Activated naive CD8-positive, alpha-beta T cell treated with anti-CD3 and anti-CD28 coated beads for 36 hours (primary cell): ENCODE measurements at regions not wholly inside any gene's neighbourhood (a gene's known extent, or its start where the extent isn't known, plus 50 kb on each side); places are given as distances from the start of the nearest gene placed in this dataset.
"Not testable (repeated sequence)": the region's sequence is repeated elsewhere in the genome, so short reads cannot be mapped to it uniquely, and the experiment has no call there.

Source experiments
- DNase-seq: peaks from one replicate; pipeline ENCODE4 v3.0.0; 2021
- H3K27ac Mint-ChIP-seq: one replicate; pipeline ENCODE4 v1.8.0; 2022; ENCODE audit warnings: mild to moderate bottlenecking, moderate library complexity, mixed read lengths
- H3K27me3 Mint-ChIP-seq: one replicate; pipeline ENCODE4 v1.8.0; 2022; ENCODE audit warnings: mild to moderate bottlenecking, mixed read lengths
- H3K36me3 Mint-ChIP-seq: one replicate; pipeline ENCODE4 v1.8.0; 2021; ENCODE audit warnings: mild to moderate bottlenecking, mixed read lengths
- H3K4me1 Mint-ChIP-seq: one replicate; pipeline ENCODE4 v1.8.0; 2021; ENCODE audit warnings: mixed read lengths
- H3K4me3 Mint-ChIP-seq: one replicate; pipeline ENCODE4 v1.8.0; 2022; ENCODE audit warnings: mild to moderate bottlenecking, moderate library complexity, mixed read lengths
- H3K9me3 Mint-ChIP-seq: one replicate; pipeline ENCODE4 v1.8.0; 2022; ENCODE audit warnings: mixed read lengths

GRCh38 chr6:112478036-112478435 lies 130.9 kb downstream of the RFPL4B start:
- no peak for DNase-seq
- H3K4me1 Mint-ChIP-seq, result peaks cover 3% of the 10 kb centered on the region
- no peaks in the 10 kb centered on the region for H3K27me3 Mint-ChIP-seq
- H3K9me3 Mint-ChIP-seq, result peaks cover 2% of the 10 kb centered on the region
- no peaks in the 10 kb centered on the region for H3K36me3 Mint-ChIP-seq
- no peak overlapping the region for H3K4me3 Mint-ChIP-seq
- H3K27ac Mint-ChIP-seq, result no peak overlapping the region

- H3K4me1 Mint-ChIP-seq, H3K36me3 Mint-ChIP-seq, H3K4me3 Mint-ChIP-seq, DNase-seq, H3K27me3 Mint-ChIP-seq, H3K27ac Mint-ChIP-seq, H3K9me3 Mint-ChIP-seq: not testable (repeated sequence)
Measured at GRCh38 chr6:112479975-112480374, 132.8 kb downstream of the RFPL4B start.

DNA sequence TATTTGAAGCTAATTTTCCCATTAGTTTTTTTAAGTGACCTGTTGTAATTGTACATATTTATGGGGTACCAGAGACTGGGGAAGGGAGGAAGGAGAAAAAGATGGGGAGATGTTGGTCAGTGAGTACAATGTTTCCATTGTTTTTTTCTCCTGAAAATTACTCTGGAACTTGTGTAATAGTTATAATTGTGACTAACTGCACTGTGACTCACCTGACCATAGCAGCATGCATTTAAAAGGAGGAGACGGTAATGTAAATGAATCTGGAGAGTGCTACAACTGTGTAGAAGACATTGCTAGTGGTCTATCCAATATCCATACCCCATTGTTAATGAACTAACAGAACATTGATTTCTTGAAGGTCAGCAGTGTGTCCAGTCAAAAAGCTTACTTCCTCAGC lies 133.4 kb downstream of the RFPL4B start:
- DNase-seq, result no peak
- Mint-ChIP-seq H3K36me3 (no peaks in the 10 kb centered on the region), H3K27ac (no peak overlapping the region), H3K4me1 (peaks cover 3% of the 10 kb centered on the region), H3K4me3 (no peak overlapping the region), H3K9me3 (peaks cover 2% of the 10 kb centered on the region), H3K27me3 (no peaks in the 10 kb centered on the region)

- Mint-ChIP-seq H3K27ac (no peak overlapping the region), H3K27me3 (no peaks in the 10 kb centered on the region), H3K4me3 (no peak overlapping the region), H3K36me3 (no peaks in the 10 kb centered on the region), H3K9me3 (peaks cover 2% of the 10 kb centered on the region), H3K4me1 (peaks cover 3% of the 10 kb centered on the region)
- no peak for DNase-seq
Measured at GRCh38 chr6:112481211-112481610, 134.1 kb downstream of the RFPL4B start.

- H3K27ac Mint-ChIP-seq, result no peak overlapping the region
- H3K36me3 Mint-ChIP-seq, result no peaks in the 10 kb centered on the region
- H3K4me1 Mint-ChIP-seq, result peaks cover 3% of the 10 kb centered on the region
- H3K27me3 Mint-ChIP-seq, result no peaks in the 10 kb centered on the region
- H3K4me3 Mint-ChIP-seq, result no peak overlapping the region
- DNase-seq, result no peak
- peaks cover 2% of the 10 kb centered on the region for H3K9me3 Mint-ChIP-seq
Measured at GRCh38 chr6:112482373-112482772, 135.2 kb downstream of the RFPL4B start.

DNA sequence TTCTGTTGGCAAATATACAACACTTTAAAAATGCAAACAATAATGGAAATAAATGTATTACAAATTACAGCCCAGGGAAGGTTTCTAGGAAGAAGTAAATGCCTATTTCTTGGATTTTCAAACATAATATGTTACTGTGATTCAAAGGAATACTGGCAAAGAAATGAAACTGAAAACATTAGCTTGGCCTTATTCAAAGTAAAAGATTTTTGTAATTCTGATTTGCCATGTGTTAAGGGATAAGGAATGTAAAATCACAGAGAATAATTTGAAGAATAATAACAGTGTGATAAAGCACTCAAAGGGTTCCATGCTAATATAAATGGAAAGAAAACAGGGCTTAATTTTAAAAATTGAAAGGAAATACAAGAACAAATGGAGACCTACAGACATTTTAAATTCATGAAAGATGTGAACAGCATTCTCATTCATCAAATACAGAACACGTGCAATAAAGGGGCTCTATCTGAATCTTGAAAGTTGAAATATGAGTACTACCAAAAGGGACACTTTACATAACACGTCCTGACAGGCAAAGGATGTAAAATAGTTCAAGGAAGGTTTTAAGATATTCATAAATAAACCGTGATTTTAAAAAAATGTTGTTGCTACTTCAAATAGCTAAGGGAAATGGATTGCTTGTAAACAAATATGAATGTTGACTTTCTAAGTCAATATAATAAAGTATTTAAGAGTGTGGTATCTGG lies 138.1 kb downstream of the RFPL4B start:
- no peak overlapping the region for H3K4me3 Mint-ChIP-seq
- no peaks in the 10 kb centered on the region for H3K9me3 Mint-ChIP-seq
- no peak overlapping the region for H3K27ac Mint-ChIP-seq
- no peak for DNase-seq
- no peaks in the 10 kb centered on the region for H3K4me1 Mint-ChIP-seq
- no peaks in the 10 kb centered on the region for H3K27me3 Mint-ChIP-seq
- no peaks in the 10 kb centered on the region for H3K36me3 Mint-ChIP-seq

DNA sequence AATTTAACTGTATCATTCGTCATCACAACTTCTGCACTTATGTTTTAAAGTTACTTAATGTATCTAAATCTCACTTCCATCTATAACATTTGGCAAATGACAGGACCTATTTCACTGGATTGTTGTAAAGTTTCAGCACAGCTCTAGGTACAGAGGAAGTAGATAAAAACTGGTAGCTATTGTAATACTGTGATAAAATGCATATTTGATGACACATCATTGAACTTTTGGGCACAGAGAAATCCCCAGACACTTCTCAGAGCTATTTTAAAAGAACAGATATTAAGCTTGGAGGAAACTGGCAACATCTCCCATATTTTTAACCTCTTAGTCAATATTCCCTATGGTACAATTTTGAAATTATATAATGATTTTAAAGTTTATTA lies 138.7 kb downstream of the RFPL4B start:
- Mint-ChIP-seq H3K27me3 (no peaks in the 10 kb centered on the region), H3K4me1 (no peaks in the 10 kb centered on the region), H3K9me3 (no peaks in the 10 kb centered on the region), H3K4me3 (no peak overlapping the region), H3K27ac (no peak overlapping the region), H3K36me3 (no peaks in the 10 kb centered on the region)
- DNase-seq, result no peak

DNA sequence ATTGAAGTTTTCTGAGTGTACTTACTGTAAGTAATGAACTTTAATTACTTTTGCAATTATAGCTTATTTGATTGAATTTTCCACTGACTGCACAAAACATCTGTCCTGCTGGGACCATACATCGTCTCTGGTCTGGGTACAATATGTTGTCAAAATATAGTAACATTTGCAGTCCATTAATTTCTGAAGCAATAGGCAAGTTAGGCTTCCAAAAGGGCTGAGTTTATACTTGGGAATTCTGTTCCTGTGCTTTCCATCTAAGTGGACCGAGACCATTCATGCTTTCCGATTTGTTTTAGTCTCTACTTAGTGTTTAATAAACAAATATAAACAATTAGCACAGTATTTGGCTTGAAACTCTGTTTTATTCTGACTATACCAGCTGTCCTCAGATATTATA lies 139.3 kb downstream of the RFPL4B start:
- no peaks in the 10 kb centered on the region for H3K9me3 Mint-ChIP-seq
- DNase-seq, result no peak
- H3K36me3 Mint-ChIP-seq, result no peaks in the 10 kb centered on the region
- H3K4me1 Mint-ChIP-seq, result no peaks in the 10 kb centered on the region
- no peak overlapping the region for H3K27ac Mint-ChIP-seq
- no peaks in the 10 kb centered on the region for H3K27me3 Mint-ChIP-seq
- no peak overlapping the region for H3K4me3 Mint-ChIP-seq

- Mint-ChIP-seq H3K9me3 (peaks cover 1% of the 10 kb centered on the region), H3K27me3 (no peaks in the 10 kb centered on the region), H3K27ac (no peak overlapping the region), H3K4me1 (no peaks in the 10 kb centered on the region), H3K36me3 (no peaks in the 10 kb centered on the region), H3K4me3 (no peak overlapping the region)
- no peak for DNase-seq
Measured at GRCh38 chr6:112488238-112488637, 141.1 kb downstream of the RFPL4B start.

DNA sequence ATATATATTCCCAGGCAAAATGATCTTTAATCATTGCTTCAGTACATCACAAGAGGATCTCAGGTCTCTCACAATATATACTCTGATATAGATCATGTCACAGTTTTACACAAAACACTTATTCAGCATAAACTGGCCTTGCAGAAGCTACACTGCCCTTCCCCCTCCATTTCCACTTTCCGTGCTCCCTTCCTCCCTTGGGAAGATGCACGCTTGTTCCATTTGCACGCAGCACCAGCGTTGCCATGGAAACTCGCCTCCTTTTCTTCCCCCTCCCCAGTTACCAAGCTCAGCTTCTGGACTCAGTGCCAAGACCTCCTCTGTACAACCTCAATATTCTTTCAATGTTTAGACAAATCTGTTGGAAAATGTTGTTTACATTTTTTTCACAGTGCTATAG lies 154.6 kb downstream of the RFPL4B start:
- Mint-ChIP-seq H3K9me3 (peaks cover 2% of the 10 kb centered on the region), H3K4me1 (no peaks in the 10 kb centered on the region), H3K36me3 (no peaks in the 10 kb centered on the region), H3K27me3 (no peaks in the 10 kb centered on the region), H3K4me3 (no peak overlapping the region), H3K27ac (no peak overlapping the region)
- no peak for DNase-seq

- no peak for DNase-seq
- Mint-ChIP-seq H3K9me3 (peaks cover 2% of the 10 kb centered on the region), H3K4me3 (no peak overlapping the region), H3K27ac (no peak overlapping the region), H3K36me3 (no peaks in the 10 kb centered on the region), H3K4me1 (no peaks in the 10 kb centered on the region), H3K27me3 (no peaks in the 10 kb centered on the region)
Measured at GRCh38 chr6:112502351-112503090, 155.4 kb downstream of the RFPL4B start.

GRCh38 chr6:112503091-112503596 lies 156.0 kb downstream of the RFPL4B start:
- no peak overlapping the region for H3K4me3 Mint-ChIP-seq
- H3K27me3 Mint-ChIP-seq, result no peaks in the 10 kb centered on the region
- no peak for DNase-seq
- peaks cover 2% of the 10 kb centered on the region for H3K9me3 Mint-ChIP-seq
- no peaks in the 10 kb centered on the region for H3K36me3 Mint-ChIP-seq
- no peaks in the 10 kb centered on the region for H3K4me1 Mint-ChIP-seq
- no peak overlapping the region for H3K27ac Mint-ChIP-seq

DNA sequence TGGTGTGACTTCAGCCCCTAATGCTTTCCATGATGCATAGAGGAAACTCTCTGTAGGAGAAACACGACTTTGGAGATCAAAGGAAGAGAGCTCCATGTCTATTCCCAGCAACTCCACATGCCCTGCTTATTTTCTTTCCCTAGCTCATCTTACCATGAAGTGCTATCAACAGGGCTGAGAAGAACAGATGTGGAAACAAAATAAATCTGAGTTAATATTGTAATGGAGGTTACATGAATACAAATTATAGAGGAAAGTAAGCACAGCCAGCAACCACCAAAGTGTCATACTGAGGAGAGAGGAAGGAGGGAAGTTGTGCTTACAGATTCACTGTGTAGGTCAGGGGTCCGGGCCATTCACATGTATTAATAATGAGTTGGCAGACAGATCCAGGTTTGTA lies 157.5 kb downstream of the RFPL4B start:
- Mint-ChIP-seq H3K36me3 (no peaks in the 10 kb centered on the region), H3K4me3 (no peak overlapping the region), H3K27ac (no peak overlapping the region)

GRCh38 chr6:112511441-112511840 lies 164.3 kb downstream of the RFPL4B start:
- DNase-seq, result no peak
- Mint-ChIP-seq H3K4me1 (no peaks in the 10 kb centered on the region), H3K4me3 (no peak overlapping the region), H3K9me3 (peaks cover under 1% of the 10 kb centered on the region), H3K27ac (no peak overlapping the region), H3K27me3 (no peaks in the 10 kb centered on the region), H3K36me3 (no peaks in the 10 kb centered on the region)

More for the DNA sequence above, 157.5 kb downstream of the RFPL4B start:
- Mint-ChIP-seq H3K4me1 (no peaks in the 10 kb centered on the region), H3K9me3 (peaks cover 2% of the 10 kb centered on the region), H3K27me3 (no peaks in the 10 kb centered on the region)
- DNase-seq, result no peak

DNA sequence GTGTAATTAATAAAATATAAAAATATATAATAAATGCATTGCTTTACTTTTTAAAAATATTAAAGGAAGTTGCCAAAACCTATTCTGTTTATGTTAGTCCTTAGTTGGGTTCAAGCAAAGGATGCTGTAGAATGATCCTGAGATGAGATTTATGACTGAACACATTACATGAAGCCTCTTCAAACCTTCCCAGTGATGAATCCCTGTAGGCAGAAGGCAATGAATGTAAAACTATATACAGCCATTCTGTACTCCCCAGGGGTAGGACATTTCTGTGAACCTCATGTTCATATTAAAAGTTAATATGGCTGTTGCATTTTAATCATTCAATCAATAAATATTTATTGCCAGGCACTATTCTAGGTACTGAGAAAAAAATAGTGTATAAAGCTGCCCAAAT lies 166.0 kb downstream of the RFPL4B start:
- Mint-ChIP-seq H3K27me3 (no peaks in the 10 kb centered on the region), H3K4me1 (no peaks in the 10 kb centered on the region), H3K36me3 (no peaks in the 10 kb centered on the region), H3K9me3 (no peaks in the 10 kb centered on the region), H3K27ac (no peak overlapping the region), H3K4me3 (no peak overlapping the region)
- no peak for DNase-seq

GRCh38 chr6:112522587-112522986 lies 175.5 kb downstream of the RFPL4B start:
- no peak overlapping the region for H3K4me3 Mint-ChIP-seq

More at GRCh38 chr6:112522587-112522986, 175.5 kb downstream of the RFPL4B start:
- no peak overlapping the region for H3K27ac Mint-ChIP-seq
- no peaks in the 10 kb centered on the region for H3K36me3 Mint-ChIP-seq
- no peaks in the 10 kb centered on the region for H3K27me3 Mint-ChIP-seq
- no peak for DNase-seq
- no peaks in the 10 kb centered on the region for H3K4me1 Mint-ChIP-seq
- no peaks in the 10 kb centered on the region for H3K9me3 Mint-ChIP-seq
